ENCODE measurements at regions not wholly inside any gene's neighbourhood (a gene's known extent, or its start where the extent isn't known, plus 50 kb on each side); places are given as distances from the start of the nearest gene placed in this dataset.
A peak's percentile ranks its signal among the peaks of the same experiment; 100 is the strongest.
"Not testable (repeated sequence)": the region's sequence is repeated elsewhere in the genome, so short reads cannot be mapped to it uniquely, and the experiment has no call there.

DNA sequence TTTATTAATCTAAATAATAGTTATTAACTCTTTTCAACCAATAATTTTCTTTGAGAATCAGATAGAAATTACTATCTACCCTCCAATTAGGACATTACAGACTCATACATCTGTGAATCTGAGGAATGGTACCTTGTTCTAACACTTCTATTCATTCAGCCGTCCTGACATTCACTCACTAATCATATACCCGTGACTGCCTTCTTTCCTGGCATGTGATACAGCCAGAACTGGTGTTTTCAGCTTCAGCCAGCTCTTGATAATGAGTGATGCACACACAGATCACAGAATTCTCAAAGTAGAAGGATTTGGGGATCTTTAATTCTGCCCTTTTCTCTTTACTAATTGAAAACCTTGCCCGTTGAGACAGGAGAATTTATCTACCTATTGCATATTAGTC is 499.9 kb downstream of the UTRN start:
- no peak for DNase-seq

DNA sequence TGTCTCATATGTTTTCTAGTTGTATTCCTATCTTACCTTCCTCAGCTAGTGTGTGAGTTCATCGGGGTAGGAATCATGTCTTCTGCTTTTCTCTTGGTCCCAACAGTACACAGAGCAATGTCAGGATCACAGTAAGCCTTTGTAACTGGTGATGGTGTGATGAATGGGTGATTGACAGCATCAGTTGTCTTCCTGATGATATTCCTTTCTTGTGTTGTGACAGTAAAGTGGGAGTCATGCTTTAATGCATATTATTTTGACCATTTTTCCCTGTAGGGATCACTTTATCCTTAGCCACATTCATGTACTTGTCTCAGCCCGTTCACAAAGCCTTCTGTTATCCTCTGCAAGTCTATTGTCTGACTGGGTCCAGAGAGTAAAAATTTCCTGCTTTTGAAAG is 501.7 kb downstream of the UTRN start:
- DNase-seq: no peak

DNA sequence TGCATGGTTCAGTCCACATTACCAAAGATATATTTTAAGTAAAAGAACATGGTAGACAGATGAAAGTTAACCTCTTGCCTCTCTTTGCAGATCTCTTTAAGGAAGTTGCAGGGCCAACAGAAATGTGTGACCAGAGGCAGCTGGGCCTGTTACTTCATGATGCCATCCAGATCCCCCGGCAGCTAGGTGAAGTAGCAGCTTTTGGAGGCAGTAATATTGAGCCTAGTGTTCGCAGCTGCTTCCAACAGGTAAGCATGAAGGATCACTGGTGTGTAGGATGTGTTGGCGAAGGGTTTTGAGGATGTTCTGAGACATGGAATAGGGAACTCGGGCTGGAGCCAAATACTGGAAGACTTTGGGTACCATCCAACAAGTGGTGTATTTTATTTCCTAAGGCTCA is 508.6 kb downstream of the UTRN start:
- DNase-seq: no peak

DNA sequence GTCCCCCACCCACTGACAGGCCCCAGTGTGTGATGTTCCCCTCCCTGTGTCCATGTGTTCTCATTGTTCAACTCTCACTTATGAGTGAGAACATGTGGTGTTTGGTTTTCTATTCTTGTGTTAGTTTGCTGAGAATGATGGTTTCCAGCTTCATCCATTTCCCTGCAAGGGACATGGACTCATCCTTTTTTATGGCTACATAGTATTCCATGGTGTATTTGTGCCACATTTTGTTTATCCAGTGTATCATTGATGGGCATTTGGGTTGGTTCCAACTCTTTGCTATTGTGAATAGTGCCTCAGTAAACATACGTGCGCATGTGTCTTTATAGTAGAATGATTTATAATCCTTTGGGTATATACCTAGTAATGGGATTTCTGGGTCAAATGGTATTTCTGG is 509.9 kb downstream of the UTRN start:
- not testable (repeated sequence) for DNase-seq

DNA sequence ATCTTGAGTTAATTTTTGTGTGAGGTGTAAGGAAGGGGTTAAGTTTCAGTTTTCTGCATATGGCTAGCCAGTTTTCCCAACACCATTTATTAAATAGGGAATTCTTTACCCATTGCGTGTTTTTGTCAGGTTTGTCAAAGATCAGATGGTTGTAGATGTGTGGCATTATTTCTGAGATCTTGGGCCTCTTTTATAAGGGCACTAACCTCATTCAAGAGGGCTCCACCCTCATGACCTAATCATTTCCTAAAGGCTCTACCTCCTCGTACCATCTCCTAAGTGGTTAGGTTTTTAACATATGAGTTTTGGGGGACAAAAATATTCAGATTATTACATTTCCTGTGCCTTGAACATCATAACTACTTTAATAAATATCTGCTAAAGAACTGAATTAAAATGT is 510.9 kb downstream of the UTRN start:
- no peak for DNase-seq

DNA sequence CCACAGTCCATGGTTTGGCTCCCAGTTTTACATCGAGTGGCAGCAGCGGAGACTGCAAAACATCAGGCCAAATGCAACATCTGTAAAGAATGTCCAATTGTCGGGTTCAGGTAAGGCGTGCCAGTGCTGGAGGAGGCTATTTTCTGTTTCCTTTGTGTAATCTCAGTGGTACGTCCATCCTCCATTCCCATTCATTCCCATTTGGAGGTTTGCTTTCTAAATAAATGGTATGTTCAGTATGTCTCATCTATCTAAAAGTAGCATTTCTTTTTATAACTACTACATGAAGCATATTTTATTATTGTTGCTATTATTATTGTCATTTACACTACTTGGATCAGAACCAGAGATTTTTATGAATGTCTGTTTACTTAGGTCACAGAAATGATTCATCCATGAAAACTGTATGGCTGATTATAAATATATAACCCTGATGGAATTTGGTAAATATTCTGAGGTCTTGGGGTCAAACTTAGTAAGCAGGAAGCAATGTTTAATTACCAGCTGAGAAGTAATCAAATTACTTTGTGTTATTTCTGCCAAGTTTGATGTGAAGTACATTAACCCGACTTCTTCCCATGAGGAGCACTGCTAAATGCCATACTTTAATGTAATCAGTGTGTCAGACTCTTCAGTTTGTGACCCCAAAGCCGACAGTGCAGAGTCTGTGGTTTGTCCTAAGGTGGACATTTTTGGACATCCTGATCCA is 512.9 kb downstream of the UTRN start:
- DNase-seq: no peak

DNA sequence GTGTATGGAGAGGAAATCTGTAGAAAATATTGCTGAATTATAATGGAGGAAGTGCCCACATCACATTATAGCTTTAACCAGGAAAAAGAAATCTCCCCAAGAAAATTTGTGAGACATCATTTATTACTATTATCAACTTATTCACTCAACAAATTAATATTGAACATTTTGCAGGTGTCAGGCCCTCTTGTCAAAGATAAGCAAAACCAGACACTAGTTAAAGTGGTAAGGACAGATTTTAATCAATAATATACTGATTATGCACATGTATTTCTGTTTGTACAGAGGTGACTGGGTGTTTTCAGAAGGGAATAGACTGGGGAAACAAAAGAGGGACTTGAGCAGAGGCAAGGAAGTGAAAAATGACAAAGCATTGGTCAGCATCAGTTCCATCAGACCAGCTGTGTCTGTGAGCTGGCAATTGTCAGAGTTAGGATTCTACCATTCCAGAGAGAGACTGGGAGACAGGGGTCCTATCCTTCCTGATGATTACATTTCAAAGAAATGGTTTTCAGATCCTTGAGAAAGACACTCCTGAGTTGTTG is 519.2 kb downstream of the UTRN start:
- DNase-seq: no peak

DNA sequence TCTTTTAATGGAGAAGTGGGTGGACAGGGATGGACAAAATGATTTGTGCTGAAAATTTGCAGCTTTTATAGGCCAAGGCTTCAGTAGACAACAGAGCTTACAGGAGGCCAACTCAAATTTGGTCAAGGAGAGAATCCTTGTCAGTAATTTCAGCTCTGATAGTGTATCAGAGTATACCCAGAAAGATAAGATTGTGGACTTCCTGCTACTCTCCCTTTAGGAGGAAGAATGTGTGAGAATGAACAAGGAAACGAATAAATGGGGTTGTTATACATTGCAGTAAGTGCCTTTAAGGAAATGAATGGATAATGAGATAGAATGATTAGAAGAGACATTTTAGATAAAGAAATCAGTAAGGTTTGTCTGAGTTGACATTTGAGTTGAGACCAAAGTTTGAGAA is 519.9 kb downstream of the UTRN start:
- DNase-seq: no peak

DNA sequence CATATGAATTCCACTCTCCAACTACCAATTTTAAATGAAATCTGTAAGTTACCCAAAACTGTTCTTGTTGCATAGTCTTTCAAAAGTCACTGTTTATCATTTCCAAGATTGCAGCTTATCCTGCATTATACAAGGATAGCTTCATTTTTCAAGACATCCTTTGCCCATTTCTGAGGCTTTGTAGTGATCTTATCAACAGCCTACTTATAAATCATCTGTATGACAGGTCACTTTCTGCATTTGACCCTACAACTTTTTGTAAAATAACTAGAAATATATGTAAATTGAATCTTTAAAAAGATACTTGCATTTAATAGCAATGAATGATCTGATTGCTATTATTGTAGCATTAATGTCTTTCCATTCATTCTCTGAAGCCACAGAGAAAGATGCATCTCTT is 521.1 kb downstream of the UTRN start:
- no peak for DNase-seq

DNA sequence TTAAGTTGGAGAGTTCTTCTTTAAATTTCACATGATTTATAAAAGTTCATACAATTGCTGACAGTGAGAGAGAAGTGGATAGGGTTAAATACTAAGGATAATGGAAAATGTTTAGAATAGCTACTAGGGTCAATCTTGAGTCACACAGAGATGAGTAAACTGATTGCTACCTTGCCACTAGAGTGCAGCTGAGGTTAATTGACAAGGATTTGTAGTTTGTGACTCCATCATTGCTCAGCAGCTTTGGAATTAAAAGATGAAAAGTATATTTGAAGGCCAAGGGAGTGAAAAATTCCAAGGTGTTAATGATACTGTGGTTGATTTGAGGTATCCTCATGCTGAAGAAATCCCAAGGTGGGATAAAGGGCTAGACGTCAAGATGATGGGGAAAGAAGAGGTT is 524.0 kb downstream of the UTRN start:
- no peak for DNase-seq

DNA sequence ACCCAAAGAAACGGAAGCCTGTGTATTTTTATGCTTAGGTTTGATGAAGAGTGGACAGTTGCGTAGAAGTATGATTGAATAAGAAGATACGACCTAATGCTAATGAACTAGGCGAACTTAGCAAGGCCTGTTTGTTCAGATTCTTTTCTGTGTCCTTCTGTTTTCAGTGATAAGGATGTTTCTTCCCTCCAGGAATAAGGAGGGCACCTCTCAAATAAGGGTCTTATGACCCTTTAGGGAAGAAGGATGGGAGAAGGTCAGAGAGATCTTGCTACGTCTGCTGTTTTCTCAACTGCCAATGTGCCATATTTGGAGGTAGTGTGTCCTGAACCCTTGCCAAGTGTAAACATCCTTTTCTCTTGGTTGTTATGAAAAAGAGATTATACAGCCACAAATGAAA is 524.8 kb downstream of the UTRN start:
- DNase-seq: no peak

DNA sequence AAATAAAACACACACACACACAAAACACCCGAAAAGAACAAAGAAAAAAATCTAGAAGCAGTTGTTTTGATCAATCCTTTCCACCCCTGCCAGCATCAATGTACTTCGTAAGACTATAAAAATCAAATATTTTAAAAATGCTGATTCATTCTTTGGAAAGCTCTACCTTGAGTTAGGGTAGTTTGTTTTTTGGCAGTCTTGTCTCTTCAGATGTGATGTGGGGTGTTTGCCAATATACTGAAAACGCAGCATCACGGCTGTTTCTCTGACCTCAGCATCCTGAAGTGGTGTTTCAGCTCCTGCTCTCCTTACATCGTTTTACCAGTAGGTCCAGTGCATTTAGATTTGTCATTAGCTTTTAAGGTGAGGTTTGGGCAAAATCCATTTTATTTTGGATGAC is 526.0 kb downstream of the UTRN start:
- DNase-seq: no peak

DNA sequence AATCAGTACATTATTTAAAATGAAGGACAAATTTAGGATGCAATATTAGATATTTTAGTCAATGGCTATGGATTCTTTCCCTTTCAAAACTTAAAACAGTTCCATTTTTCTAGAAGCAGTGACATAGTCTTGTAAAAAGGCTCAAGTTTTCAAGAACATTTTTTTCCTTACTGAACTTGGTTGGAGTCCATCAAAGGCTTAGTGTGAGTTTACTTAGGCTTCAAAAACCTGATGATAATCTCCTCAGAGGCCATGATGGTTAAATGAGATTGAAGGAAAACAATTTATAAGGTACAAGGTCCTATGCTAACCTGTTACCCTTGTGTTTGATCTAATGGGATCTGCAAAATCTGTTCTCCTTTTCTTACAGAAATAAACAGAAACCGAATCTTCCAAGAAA is 531.8 kb downstream of the UTRN start:
- no peak for DNase-seq

DNA sequence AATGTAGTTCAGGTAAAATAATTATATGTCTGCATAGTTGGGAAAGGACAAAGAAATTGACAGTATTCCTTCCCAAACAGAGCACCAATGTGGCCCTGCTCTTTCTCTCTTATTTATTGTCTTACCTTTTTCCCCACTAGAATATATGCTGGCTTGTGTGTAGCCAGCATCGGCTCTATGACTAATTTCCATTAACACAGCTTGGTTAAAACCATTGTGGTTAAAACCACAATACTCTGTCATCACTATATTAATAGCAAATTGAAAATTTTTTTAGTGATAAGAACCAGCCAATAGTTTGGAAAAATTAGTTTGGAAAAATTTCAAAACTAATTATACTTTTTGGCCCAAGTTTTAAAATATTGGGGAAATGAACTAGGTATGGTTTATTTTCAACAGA is 535.1 kb downstream of the UTRN start:
- no peak for DNase-seq

DNA sequence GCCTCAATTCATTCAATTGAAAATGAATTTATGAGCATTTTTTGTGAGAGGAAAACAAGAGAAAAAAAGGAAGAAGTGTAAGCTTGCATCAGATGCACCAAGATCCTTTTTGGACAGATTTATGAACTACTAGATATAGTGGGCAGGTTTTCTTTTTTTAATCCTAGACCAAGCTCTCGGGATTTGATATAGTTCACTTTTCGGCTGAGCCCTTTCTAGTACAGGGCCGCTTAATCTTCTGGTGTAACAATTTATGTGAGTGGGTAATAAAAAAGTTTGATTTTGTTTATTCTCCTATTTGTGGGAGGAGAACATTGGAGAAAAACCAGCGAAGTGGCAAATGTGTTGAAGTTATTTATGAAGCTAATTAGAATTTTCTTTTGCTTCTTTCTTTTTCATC is 538.0 kb downstream of the UTRN start:
- DNase-seq: no peak

DNA sequence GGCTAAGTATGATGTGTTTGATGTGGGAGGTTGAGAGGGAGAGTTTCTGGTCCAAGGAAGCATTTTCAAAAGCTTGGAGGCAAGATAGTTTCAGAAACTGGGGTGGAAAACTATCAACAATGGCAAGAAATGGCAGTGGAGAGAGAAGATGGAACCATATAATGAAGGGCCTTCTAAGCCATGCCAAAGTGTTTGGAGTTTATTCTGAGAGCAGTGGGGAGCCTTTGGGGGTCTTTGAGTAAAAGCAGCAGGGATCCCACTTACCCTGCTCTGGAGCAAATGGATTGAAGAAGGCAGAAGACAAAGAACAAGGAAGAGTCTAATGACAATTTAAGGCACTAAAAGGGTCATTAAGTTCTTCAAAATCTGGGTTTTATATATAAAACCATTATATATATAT is 538.9 kb downstream of the UTRN start:
- no peak for DNase-seq

DNA sequence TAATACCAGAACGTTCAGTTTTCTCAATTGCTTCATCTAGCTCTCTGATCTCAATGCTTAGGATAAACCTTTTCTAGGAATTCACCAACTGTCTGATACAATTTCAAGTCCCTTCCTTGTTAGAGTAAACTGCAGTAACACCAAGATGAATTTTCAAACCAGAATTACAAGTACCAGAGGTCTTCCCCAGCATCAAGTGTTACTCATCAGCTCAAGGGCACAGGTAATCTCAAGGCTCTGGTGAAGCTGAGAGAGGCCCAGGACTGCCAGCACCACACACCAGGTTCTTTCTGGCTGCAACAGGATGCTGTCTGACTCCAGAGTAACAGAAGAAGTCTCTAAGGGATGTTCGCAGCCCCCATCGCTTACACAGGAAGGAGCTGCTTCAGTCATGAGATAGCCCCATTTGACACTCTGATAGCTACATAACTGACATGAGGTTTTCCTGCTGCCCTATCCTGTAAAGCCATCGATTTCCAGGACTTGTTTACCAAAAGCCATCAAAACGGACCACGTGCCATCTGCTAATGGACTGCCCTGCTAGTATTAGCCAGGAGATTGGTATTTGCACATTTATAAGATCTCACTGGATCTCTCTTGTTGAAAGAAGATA is 549.4 kb downstream of the UTRN start:
- no peak for DNase-seq

DNA sequence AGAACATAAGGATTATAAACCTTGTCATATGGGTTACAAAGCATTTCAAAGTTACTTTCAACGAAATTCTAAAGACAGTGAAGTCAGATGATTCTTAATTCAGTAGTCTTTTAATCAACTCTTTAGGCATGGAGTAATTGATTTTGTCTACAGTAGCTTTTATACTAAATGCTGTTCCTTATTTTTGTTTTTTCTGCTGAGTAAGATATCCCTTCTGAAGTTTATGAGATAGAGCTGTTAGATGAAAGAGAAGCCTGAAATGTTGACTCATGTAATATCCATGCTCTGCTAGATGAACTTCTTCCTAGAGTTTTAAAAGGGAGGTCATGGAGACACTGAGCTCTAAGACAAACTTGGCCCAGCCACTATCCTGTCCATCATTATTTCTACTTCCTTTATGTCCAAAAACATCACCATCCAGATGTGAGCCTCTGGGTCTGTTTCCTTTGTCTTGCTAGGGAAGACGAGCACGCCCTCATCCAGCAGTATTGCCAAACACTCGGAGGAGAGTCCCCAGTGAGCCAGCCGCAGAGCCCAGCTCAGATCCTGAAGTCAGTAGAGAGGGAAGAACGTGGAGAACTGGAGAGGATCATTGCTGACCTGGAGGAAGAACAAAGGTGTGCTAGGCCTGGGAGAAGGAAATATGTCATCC is 550.3 kb downstream of the UTRN start:
- no peak for DNase-seq

DNA sequence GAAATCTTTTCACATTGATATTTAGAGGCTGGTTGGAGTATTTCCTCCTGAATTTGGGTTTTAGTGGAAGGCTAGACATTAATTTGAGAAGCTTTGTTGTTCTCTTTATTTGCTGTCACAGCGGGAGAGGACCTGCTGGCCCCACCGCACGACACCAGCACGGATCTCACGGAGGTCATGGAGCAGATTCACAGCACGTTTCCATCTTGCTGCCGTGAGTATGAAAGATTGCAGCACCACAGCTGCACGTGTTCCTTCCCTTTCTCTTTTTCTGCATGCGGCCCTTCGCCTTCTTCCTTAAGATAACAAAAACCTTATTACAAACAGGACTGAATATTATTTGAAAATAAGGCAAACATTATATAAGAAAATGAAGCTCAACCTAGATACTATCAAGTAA is 555.5 kb downstream of the UTRN start:
- DNase-seq: no peak

DNA sequence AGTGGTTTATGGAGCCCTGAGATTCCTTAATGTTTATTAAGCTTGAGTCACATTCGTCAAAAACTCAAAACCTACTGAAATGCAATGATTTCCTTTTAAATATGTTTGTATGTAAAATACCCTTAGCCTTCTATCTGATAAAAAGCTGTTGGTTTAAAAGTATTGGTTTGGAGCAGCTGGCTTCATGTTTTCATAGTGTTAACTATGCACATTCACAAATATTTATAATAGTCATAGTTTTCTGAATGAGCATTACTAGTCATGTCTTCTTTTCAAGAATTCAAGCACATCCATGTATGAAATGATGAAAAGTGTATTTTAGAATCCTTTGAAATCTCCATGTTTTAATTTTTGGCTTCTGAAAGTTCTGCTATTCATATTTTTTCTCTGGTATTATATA is 558.6 kb downstream of the UTRN start:
- no peak for DNase-seq

DNA sequence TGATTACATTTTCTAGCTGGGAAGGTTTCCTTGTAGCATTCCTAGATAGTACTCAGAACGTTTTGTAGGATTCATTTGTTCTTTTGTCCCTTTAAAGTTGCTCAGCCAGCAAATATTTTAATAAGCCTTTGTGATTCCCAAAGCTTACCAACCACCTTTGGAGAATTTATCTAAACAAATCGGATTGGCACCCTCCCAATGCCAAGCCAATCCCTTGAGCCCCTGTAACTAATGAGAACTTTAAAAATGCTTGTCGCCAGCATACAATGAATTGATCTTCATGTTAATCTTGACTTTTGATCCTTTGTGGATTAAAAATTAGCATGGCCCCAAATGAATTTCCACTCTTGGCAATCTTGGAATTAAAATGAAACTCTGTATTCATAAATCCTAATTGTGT is 559.5 kb downstream of the UTRN start:
- DNase-seq: no peak

DNA sequence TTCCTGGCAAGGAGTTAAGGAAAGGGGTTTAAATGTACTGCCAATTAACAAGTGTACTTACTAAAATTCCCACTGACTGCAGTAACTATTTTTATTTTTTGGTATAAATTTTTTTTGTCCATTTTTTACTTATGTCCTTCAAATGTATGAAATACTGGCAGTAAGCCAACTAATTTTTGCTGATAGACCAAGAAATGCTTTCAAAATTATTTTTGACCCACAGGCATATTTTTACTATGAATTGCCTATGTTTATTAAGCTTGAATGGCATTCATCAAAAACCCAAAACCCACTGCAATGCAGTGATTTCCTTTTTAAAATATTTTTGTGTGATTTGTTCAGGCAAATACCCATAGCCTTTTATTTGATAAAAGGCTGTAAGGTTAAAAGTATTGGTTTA is 560.1 kb downstream of the UTRN start:
- DNase-seq: no peak

DNA sequence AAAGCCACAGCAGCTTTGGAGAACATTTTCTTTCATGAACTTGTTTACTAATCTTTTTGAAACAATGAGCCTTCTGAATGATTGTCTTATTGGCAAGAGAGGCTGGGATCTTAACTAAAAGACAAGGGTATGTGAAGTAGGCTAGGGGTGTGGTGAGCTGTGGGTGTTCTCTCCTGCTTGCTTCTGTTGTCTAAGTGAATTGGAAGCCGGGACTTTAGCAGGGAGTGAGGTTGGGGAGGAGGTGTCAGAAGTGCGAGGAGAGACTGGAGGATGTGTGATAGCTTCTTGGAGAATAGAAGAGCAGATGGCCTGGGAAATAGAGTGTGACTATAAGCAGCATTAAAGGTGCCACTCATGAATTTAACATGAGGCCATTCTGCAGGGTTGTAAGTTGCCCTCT is 562.8 kb downstream of the UTRN start:
- DNase-seq: no peak

DNA sequence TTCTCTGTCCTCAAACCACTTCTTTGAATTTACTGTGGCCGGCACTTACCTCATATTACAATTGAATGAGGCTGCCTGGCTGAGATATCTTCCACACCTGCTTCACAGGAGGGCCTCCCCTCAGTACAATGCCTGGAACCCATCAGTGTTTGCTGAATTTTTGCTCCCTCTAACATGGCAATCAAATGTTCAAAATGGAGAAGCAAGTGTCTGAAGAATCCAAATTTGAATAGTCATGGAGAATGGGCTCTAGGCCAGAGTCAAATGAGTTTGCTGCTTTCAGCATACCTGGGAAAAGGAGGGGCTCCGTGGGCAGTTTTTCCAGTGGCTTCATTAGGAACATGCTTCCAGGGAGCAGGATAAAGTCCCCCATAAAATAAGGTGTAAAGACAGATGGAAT is 564.8 kb downstream of the UTRN start:
- peak; percentile 12 to 21 for DNase-seq
